ENCODE measurements at regions not wholly inside any gene's neighbourhood (a gene's known extent, or its start where the extent isn't known, plus 50 kb on each side); places are given as distances from the start of the nearest gene placed in this dataset.

DNA sequence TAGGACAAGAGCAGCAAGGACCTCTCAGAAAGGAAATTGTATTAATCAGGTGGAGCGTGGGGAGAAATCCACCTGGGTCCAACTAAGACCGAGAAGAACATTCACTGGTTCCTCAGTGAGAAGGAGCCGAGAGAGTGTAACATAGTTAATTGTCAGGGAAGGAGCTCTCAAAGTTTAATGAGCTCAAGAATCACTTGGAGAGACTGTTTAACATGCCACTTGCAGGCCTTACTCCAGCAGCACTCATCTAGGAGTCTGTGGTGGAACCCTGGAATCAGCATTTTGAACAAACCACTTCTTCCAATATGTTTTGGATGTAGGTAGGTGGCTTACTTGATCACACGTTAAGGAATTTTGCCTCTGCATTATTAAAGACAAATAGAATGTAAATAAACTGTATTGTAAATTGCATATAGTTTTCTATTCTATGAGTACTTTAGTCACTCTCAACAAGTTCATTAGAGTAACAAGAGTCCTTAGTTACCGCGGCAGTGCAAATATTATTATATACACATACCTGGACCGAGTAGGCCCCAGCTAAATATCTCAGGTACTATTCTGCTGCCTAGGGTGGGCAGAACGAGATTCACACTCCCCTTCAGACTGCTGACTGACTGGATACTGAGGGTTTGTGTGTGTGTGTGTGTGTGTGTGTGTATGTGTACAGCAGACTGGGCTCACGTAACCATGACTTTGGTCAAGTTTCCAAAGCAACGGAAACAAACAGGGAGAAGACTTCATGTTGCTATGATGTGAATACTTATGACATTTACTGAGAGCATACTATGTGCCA, 203.2 kb upstream of the USP24 start:
- no peak for TF ChIP-seq USF2 (IDR thresholded peaks at IDR 0.05; ENCODE audit: borderline replicate concordance, low read depth, low read length)
- no peak for TF ChIP-seq POLR2A (IDR thresholded peaks at IDR 0.05; ENCODE audit: low read depth, low read length)
- no peak for TF ChIP-seq SREBF2 (IDR thresholded peaks at IDR 0.05; ENCODE audit: low read length)
- no peak for TF ChIP-seq HDAC6 (IDR thresholded peaks at IDR 0.05; ENCODE audit: unreplicated experiment)
- no peak for TF ChIP-seq MXI1 (IDR thresholded peaks at IDR 0.05; ENCODE audit: low read depth, low read length)
- TF ChIP-seq, protein P1, sequence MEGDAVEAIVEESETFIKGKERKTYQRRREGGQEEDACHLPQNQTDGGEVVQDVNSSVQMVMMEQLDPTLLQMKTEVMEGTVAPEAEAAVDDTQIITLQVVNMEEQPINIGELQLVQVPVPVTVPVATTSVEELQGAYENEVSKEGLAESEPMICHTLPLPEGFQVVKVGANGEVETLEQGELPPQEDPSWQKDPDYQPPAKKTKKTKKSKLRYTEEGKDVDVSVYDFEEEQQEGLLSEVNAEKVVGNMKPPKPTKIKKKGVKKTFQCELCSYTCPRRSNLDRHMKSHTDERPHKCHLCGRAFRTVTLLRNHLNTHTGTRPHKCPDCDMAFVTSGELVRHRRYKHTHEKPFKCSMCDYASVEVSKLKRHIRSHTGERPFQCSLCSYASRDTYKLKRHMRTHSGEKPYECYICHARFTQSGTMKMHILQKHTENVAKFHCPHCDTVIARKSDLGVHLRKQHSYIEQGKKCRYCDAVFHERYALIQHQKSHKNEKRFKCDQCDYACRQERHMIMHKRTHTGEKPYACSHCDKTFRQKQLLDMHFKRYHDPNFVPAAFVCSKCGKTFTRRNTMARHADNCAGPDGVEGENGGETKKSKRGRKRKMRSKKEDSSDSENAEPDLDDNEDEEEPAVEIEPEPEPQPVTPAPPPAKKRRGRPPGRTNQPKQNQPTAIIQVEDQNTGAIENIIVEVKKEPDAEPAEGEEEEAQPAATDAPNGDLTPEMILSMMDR (IDR thresholded peaks at IDR 0.05 in 2 of 3, conservative IDR thresholded peaks at IDR 0.05 in 1 of 3; ENCODE audit: control insufficient read depth in 2 of 3, extremely low read depth in 1 of 3, insufficient read depth in 1 of 3, low read depth in 3 of 3, low read length in 3 of 3), result no peak
- TF ChIP-seq, protein P2, sequence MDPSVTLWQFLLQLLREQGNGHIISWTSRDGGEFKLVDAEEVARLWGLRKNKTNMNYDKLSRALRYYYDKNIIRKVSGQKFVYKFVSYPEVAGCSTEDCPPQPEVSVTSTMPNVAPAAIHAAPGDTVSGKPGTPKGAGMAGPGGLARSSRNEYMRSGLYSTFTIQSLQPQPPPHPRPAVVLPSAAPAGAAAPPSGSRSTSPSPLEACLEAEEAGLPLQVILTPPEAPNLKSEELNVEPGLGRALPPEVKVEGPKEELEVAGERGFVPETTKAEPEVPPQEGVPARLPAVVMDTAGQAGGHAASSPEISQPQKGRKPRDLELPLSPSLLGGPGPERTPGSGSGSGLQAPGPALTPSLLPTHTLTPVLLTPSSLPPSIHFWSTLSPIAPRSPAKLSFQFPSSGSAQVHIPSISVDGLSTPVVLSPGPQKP (IDR thresholded peaks at IDR 0.05; ENCODE audit: low read depth, low read length), result no peak
- no peak for TF ChIP-seq RAD21 (IDR thresholded peaks at IDR 0.05; ENCODE audit: insufficient read depth, low read depth, low read length)
